WTC11 (cell line): ENCODE measurements at regions not wholly inside any gene's neighbourhood (a gene's known extent, or its start where the extent isn't known, plus 50 kb on each side); places are given as distances from the start of the nearest gene placed in this dataset.

Experiments used
- ATAC-seq: fragments of 200-7000 bp; cut with Tn5 transposase; 2 replicates; pipeline ENCODE4 v1.10.0; 2021; ENCODE audit warnings: mild to moderate bottlenecking, moderate library complexity
- CTCF ChIA-PET: fragments of 300-600 bp; sonication (Branson Sonifier 250); formaldehyde crosslinking; loops from one replicate; lab custom pipeline; 2021; ENCODE audit warnings: antibody characterized with exemption; lab: Charles Lee
- POLR2A ChIA-PET: fragments of 350-600 bp; sonication (Branson Sonifier 250); formaldehyde crosslinking; loops from one replicate; lab custom pipeline; 2021; ENCODE audit warnings: antibody characterized with exemption; lab: Charles Lee
- DNase-seq: peaks from one replicate; pipeline ENCODE4 v3.0.0; 2021; ENCODE audit warnings: low spot score
- H3K27ac Mint-ChIP-seq: 2 replicates; pipeline ENCODE4 v1.8.0; 2021; ENCODE audit warnings: mixed read lengths
- H3K27me3 Mint-ChIP-seq: 2 replicates; pipeline ENCODE4 v1.8.0; 2021; ENCODE audit warnings: low read depth, mild to moderate bottlenecking, moderate library complexity, mixed read lengths
- H3K36me3 Mint-ChIP-seq: 2 replicates; pipeline ENCODE4 v1.8.0; 2021; ENCODE audit warnings: mixed read lengths
- H3K4me1 Mint-ChIP-seq: 2 replicates; pipeline ENCODE4 v1.8.0; 2022; ENCODE audit warnings: mixed read lengths
- H3K4me3 Mint-ChIP-seq: 2 replicates; pipeline ENCODE4 v1.8.0; 2021; ENCODE audit warnings: mild to moderate bottlenecking, moderate library complexity, mixed read lengths
- H3K9me3 Mint-ChIP-seq: 2 replicates; pipeline ENCODE4 v1.8.0; 2021; ENCODE audit warnings: mixed read lengths
- ATF1 ChIP-seq: sonication (generic); formaldehyde crosslinking; IDR thresholded peaks from 2 replicates; pipeline ENCODE4 v1.8.1; 2023; ENCODE audit warnings: mild to moderate bottlenecking, moderate library complexity, missing genetic modification reagents
- CBFB ChIP-seq: sonication (generic); formaldehyde crosslinking; IDR thresholded peaks from 2 replicates; pipeline ENCODE4 v1.8.1; 2022; ENCODE audit warnings: mild to moderate bottlenecking, low read depth, missing genetic modification reagents
- FOXP1 ChIP-seq: sonication (generic); formaldehyde crosslinking; IDR thresholded peaks from 2 replicates; pipeline ENCODE4 v1.8.0; 2022; ENCODE audit warnings: missing genetic modification reagents, mild to moderate bottlenecking, moderate library complexity, borderline replicate concordance
- IRF2 ChIP-seq: sonication (generic); formaldehyde crosslinking; IDR thresholded peaks from 2 replicates; pipeline ENCODE4 v1.8.0; 2022; ENCODE audit warnings: low read depth, missing genetic modification reagents, borderline replicate concordance
- JUN ChIP-seq: sonication (generic); formaldehyde crosslinking; IDR thresholded peaks from 2 replicates; pipeline ENCODE4 v1.8.0; 2023; ENCODE audit warnings: mild to moderate bottlenecking, missing genetic modification reagents
- NR1H2 ChIP-seq: sonication (generic); formaldehyde crosslinking; IDR thresholded peaks from 2 replicates; pipeline ENCODE4 v1.9.0; 2021; ENCODE audit warnings: mild to moderate bottlenecking, moderate library complexity, missing genetic modification reagents
- SMAD3 ChIP-seq: sonication (generic); formaldehyde crosslinking; IDR thresholded peaks from 2 replicates; pipeline ENCODE4 v1.8.0; 2022; ENCODE audit warnings: missing genetic modification reagents, mild to moderate bottlenecking, borderline replicate concordance
- ZBTB21 ChIP-seq: sonication (generic); formaldehyde crosslinking; IDR thresholded peaks from 2 replicates; pipeline ENCODE4 v1.8.1; 2023; ENCODE audit warnings: mild to moderate bottlenecking, missing genetic modification reagents, borderline replicate concordance
- ZNF232 ChIP-seq: sonication (generic); formaldehyde crosslinking; IDR thresholded peaks from 2 replicates; pipeline ENCODE4 v1.8.0; 2022; ENCODE audit warnings: mild to moderate bottlenecking, missing genetic modification reagents
- ZNF416 ChIP-seq: fragments of 250-450 bp; sonication (Bioruptor Pico); IDR thresholded peaks from 2 replicates; pipeline ENCODE4 v1.9.0; 2021; ENCODE audit warnings: mild to moderate bottlenecking, inconsistent platforms
- ZNF671 ChIP-seq: fragments of 250-450 bp; sonication (Bioruptor Pico); IDR thresholded peaks from 2 replicates; pipeline ENCODE4 v1.8.0; 2021; ENCODE audit warnings: mild to moderate bottlenecking
- TF ChIP-seq, protein P1 (sequence below): sonication (generic); formaldehyde crosslinking; conservative IDR thresholded peaks from 2 replicates; pipeline ENCODE4 v1.8.1; 2023; ENCODE audit warnings: mild to moderate bottlenecking, low read depth, missing genetic modification reagents, moderate library complexity
- TF ChIP-seq, protein P2 (sequence below): sonication (generic); formaldehyde crosslinking; IDR thresholded peaks from 2 replicates; pipeline ENCODE4 v1.8.1; 2023; ENCODE audit warnings: mild to moderate bottlenecking, moderate library complexity, missing genetic modification reagents
- TF ChIP-seq, protein P3 (sequence below): sonication (generic); formaldehyde crosslinking; IDR thresholded peaks from 2 replicates; pipeline ENCODE4 v1.8.0; 2022; ENCODE audit warnings: missing genetic modification reagents
- TF ChIP-seq, protein P4 (sequence below): sonication (generic); formaldehyde crosslinking; IDR thresholded peaks from 2 replicates; pipeline ENCODE4 v1.8.0; 2022; ENCODE audit warnings: mild to moderate bottlenecking, missing genetic modification reagents
- TF ChIP-seq, protein P5 (sequence below): sonication (generic); formaldehyde crosslinking; IDR thresholded peaks from 2 replicates; pipeline ENCODE4 v1.8.1; 2023; ENCODE audit warnings: mild to moderate bottlenecking, missing genetic modification reagents, moderate library complexity
- TF ChIP-seq, protein P6 (sequence below): sonication (generic); formaldehyde crosslinking; IDR thresholded peaks from 2 replicates; pipeline ENCODE4 v1.8.0; 2023; ENCODE audit warnings: missing genetic modification reagents, mild to moderate bottlenecking, borderline replicate concordance
- TF ChIP-seq, protein P7 (sequence below): fragments of 250-450 bp; sonication (Bioruptor Pico); IDR thresholded peaks from 2 replicates; pipeline ENCODE4 v2.1.2; 2022; ENCODE audit warnings: mild to moderate bottlenecking, moderate library complexity

DNA sequence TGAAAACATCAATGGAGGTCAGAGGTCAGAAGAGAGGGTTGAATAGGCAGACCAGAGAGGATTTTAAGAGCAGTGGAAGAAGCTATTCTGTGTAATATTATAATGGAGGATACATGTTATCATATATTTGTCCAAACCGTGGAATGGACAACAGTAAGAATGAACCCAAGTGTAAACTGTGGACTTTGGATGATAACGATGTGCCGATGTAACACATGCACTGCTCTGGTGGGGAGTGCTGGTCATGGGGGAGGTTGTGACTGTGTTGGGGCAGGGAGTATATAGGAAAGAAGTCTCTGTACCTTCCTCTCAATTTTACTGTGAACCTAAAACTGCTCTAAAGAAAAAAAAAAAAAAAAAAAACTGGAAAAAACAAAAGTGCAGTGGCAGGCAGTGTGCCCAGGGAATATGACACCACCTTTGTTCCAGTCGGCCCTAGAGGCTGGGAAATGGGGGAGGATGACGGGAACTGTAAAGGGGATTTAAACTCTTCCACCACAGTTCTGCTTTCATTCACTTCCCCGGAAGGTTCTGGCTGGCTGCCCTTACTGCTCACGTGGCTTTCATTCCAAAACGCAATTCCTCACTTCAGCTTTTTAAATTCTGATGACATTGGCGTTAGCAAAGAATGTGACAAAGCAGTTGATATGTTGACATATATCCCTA lies 113.7 kb upstream of the ANKRD1 start (continued):
- no peak for TF ChIP-seq IRF2
- TF ChIP-seq, protein P1, sequence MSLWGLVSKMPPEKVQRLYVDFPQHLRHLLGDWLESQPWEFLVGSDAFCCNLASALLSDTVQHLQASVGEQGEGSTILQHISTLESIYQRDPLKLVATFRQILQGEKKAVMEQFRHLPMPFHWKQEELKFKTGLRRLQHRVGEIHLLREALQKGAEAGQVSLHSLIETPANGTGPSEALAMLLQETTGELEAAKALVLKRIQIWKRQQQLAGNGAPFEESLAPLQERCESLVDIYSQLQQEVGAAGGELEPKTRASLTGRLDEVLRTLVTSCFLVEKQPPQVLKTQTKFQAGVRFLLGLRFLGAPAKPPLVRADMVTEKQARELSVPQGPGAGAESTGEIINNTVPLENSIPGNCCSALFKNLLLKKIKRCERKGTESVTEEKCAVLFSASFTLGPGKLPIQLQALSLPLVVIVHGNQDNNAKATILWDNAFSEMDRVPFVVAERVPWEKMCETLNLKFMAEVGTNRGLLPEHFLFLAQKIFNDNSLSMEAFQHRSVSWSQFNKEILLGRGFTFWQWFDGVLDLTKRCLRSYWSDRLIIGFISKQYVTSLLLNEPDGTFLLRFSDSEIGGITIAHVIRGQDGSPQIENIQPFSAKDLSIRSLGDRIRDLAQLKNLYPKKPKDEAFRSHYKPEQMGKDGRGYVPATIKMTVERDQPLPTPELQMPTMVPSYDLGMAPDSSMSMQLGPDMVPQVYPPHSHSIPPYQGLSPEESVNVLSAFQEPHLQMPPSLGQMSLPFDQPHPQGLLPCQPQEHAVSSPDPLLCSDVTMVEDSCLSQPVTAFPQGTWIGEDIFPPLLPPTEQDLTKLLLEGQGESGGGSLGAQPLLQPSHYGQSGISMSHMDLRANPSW (CRISPR knock-in tag) = no peak
- TF ChIP-seq ATF1 (CRISPR knock-in tag) = no peak
- TF ChIP-seq JUN (CRISPR knock-in tag) = no peak
- no peak for TF ChIP-seq NR1H2 (CRISPR knock-in tag)
- TF ChIP-seq ZNF416 = no peak
- no peak for TF ChIP-seq ZNF232 (CRISPR knock-in tag)
- TF ChIP-seq, protein P2, sequence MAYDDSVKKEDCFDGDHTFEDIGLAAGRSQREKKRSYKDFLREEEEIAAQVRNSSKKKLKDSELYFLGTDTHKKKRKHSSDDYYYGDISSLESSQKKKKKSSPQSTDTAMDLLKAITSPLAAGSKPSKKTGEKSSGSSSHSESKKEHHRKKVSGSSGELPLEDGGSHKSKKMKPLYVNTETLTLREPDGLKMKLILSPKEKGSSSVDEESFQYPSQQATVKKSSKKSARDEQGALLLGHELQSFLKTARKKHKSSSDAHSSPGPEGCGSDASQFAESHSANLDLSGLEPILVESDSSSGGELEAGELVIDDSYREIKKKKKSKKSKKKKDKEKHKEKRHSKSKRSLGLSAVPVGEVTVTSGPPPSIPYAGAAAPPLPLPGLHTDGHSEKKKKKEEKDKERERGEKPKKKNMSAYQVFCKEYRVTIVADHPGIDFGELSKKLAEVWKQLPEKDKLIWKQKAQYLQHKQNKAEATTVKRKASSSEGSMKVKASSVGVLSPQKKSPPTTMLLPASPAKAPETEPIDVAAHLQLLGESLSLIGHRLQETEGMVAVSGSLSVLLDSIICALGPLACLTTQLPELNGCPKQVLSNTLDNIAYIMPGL (CRISPR knock-in tag) = no peak
- TF ChIP-seq, protein P3, sequence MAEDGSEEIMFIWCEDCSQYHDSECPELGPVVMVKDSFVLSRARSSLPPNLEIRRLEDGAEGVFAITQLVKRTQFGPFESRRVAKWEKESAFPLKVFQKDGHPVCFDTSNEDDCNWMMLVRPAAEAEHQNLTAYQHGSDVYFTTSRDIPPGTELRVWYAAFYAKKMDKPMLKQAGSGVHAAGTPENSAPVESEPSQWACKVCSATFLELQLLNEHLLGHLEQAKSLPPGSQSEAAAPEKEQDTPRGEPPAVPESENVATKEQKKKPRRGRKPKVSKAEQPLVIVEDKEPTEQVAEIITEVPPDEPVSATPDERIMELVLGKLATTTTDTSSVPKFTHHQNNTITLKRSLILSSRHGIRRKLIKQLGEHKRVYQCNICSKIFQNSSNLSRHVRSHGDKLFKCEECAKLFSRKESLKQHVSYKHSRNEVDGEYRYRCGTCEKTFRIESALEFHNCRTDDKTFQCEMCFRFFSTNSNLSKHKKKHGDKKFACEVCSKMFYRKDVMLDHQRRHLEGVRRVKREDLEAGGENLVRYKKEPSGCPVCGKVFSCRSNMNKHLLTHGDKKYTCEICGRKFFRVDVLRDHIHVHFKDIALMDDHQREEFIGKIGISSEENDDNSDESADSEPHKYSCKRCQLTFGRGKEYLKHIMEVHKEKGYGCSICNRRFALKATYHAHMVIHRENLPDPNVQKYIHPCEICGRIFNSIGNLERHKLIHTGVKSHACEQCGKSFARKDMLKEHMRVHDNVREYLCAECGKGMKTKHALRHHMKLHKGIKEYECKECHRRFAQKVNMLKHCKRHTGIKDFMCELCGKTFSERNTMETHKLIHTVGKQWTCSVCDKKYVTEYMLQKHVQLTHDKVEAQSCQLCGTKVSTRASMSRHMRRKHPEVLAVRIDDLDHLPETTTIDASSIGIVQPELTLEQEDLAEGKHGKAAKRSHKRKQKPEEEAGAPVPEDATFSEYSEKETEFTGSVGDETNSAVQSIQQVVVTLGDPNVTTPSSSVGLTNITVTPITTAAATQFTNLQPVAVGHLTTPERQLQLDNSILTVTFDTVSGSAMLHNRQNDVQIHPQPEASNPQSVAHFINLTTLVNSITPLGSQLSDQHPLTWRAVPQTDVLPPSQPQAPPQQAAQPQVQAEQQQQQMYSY (CRISPR knock-in tag) = no peak
- TF ChIP-seq, all 79 proteins: peak for 0

DNA sequence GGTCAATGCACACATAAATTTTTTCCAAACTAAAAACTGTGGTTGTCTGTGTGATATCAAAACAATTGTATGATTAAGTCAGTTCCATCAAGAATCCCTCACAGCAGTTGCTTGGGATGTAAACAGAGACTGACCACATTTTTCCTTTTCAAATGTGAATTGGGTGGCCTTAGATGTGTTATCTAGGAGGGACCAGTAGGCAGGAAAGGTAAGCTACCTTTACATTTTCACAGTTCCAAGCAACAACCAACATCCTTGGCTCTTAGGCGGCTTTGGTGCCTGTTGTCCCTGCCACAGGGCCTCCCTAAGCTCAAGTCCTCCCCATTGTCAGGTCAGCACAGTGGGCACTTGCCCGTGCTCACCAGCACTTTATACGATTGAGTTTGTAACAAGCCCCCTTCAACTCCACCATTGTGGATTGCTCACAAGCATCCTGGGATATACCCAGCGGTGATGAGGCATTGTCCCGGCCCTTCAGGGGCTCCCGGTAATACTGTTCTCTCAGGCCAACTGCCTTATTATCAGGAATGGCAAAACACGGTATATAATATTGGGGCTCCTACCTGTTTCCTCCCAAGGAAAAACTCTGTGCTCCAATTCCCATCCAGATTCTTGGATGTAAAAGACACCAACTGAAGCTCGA lies 114.9 kb upstream of the ANKRD1 start:
- DNase-seq (no peak), ATAC-seq (peak; percentile 60)
- Mint-ChIP-seq H3K36me3 (no peaks in the 10 kb centered on the region), H3K4me3 (no peak overlapping the region), H3K4me1 (peaks cover 23% of the 10 kb centered on the region), H3K9me3 (no peaks in the 10 kb centered on the region), H3K27ac (no peak overlapping the region), H3K27me3 (peaks cover 8% of the 10 kb centered on the region)
- CTCF ChIA-PET = interaction anchor here (0.6 to 2.2 kb wide), 4 partner anchors 104 to 262 kb away, joined by 3 to 9 read pairs (median 5); no protein-coding TSS in a partner anchor
- POLR2A ChIA-PET = interaction anchor here (0.8 kb wide), 1 partner anchor 32 kb away, joined by 4 read pairs; no protein-coding TSS in a partner anchor
- TF ChIP-seq ZBTB21 (CRISPR knock-in tag) = no peak
- TF ChIP-seq FOXP1 = no peak
- no peak for TF ChIP-seq SMAD3 (CRISPR knock-in tag)
- no peak for TF ChIP-seq CBFB (CRISPR knock-in tag)
- TF ChIP-seq, protein P4, sequence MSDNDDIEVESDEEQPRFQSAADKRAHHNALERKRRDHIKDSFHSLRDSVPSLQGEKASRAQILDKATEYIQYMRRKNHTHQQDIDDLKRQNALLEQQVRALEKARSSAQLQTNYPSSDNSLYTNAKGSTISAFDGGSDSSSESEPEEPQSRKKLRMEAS = no peak
- TF ChIP-seq JUN (CRISPR knock-in tag) = no peak
- no peak for TF ChIP-seq ZNF671
- TF ChIP-seq, protein P5, sequence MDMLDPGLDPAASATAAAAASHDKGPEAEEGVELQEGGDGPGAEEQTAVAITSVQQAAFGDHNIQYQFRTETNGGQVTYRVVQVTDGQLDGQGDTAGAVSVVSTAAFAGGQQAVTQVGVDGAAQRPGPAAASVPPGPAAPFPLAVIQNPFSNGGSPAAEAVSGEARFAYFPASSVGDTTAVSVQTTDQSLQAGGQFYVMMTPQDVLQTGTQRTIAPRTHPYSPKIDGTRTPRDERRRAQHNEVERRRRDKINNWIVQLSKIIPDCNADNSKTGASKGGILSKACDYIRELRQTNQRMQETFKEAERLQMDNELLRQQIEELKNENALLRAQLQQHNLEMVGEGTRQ = no peak
- TF ChIP-seq, protein P6, sequence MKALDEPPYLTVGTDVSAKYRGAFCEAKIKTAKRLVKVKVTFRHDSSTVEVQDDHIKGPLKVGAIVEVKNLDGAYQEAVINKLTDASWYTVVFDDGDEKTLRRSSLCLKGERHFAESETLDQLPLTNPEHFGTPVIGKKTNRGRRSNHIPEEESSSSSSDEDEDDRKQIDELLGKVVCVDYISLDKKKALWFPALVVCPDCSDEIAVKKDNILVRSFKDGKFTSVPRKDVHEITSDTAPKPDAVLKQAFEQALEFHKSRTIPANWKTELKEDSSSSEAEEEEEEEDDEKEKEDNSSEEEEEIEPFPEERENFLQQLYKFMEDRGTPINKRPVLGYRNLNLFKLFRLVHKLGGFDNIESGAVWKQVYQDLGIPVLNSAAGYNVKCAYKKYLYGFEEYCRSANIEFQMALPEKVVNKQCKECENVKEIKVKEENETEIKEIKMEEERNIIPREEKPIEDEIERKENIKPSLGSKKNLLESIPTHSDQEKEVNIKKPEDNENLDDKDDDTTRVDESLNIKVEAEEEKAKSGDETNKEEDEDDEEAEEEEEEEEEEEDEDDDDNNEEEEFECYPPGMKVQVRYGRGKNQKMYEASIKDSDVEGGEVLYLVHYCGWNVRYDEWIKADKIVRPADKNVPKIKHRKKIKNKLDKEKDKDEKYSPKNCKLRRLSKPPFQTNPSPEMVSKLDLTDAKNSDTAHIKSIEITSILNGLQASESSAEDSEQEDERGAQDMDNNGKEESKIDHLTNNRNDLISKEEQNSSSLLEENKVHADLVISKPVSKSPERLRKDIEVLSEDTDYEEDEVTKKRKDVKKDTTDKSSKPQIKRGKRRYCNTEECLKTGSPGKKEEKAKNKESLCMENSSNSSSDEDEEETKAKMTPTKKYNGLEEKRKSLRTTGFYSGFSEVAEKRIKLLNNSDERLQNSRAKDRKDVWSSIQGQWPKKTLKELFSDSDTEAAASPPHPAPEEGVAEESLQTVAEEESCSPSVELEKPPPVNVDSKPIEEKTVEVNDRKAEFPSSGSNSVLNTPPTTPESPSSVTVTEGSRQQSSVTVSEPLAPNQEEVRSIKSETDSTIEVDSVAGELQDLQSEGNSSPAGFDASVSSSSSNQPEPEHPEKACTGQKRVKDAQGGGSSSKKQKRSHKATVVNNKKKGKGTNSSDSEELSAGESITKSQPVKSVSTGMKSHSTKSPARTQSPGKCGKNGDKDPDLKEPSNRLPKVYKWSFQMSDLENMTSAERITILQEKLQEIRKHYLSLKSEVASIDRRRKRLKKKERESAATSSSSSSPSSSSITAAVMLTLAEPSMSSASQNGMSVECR (CRISPR knock-in tag) = no peak
- TF ChIP-seq, protein P7, sequence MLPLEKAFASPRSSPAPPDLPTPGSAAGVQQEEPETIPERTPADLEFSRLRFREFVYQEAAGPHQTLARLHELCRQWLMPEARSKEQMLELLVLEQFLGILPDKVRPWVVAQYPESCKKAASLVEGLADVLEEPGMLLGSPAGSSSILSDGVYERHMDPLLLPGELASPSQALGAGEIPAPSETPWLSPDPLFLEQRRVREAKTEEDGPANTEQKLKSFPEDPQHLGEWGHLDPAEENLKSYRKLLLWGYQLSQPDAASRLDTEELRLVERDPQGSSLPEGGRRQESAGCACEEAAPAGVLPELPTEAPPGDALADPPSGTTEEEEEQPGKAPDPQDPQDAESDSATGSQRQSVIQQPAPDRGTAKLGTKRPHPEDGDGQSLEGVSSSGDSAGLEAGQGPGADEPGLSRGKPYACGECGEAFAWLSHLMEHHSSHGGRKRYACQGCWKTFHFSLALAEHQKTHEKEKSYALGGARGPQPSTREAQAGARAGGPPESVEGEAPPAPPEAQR (CRISPR knock-in tag) = no peak
